Chondrocyte (in vitro differentiated cells): ENCODE measurements at regions not wholly inside any gene's neighbourhood (a gene's known extent, or its start where the extent isn't known, plus 50 kb on each side); places are given as distances from the start of the nearest gene placed in this dataset.
"Not testable (repeated sequence)": the region's sequence is repeated elsewhere in the genome, so short reads cannot be mapped to it uniquely, and the experiment has no call there.

Experiments
- DNase-seq: peaks from one replicate; pipeline ENCODE4 v3.0.0; 2021; ENCODE audit warnings: mixed read lengths, low spot score
- H3K27ac Mint-ChIP-seq: one replicate; pipeline ENCODE4 v1.8.0; 2021; ENCODE audit warnings: mild to moderate bottlenecking, moderate library complexity, mixed read lengths; ENCODE audit not compliant: unreplicated experiment
- H3K27me3 Mint-ChIP-seq: 2 replicates; pipeline ENCODE4 v1.8.0; 2021; ENCODE audit warnings: low read depth, mixed read lengths
- H3K36me3 Mint-ChIP-seq: 2 replicates; pipeline ENCODE4 v1.8.0; 2021; ENCODE audit warnings: low read depth, mixed read lengths
- H3K4me1 Mint-ChIP-seq: 2 replicates; pipeline ENCODE4 v1.8.0; 2021; ENCODE audit warnings: low read depth, mild to moderate bottlenecking, mixed read lengths
- H3K4me3 Mint-ChIP-seq: one replicate; pipeline ENCODE4 v1.8.0; 2021; ENCODE audit warnings: mild to moderate bottlenecking, moderate library complexity, mixed read lengths; ENCODE audit not compliant: unreplicated experiment
- H3K9me3 Mint-ChIP-seq: 2 replicates; pipeline ENCODE4 v1.8.0; 2021; ENCODE audit warnings: low read depth, mixed read lengths
- CTCF ChIP-seq: fragments of 200-600 bp; sonication (generic); IDR thresholded peaks from 2 replicates; pipeline ENCODE4 v1.5.0; 2021; ENCODE audit warnings: antibody characterized with exemption, mild to moderate bottlenecking, moderate library complexity

- H3K27ac Mint-ChIP-seq, H3K36me3 Mint-ChIP-seq: not testable (repeated sequence)
- H3K27me3 Mint-ChIP-seq, result peaks cover 17% of the 10 kb centered on the region
Observed at GRCh38 chr12:131623404-131624368, 87.2 kb upstream of the SFSWAP start.

GRCh38 chr12:131624369-131624739 is 86.5 kb upstream of the SFSWAP start:
- Mint-ChIP-seq H3K4me1 (peaks cover 12% of the 10 kb centered on the region), H3K27me3 (peaks cover 16% of the 10 kb centered on the region)
- H3K9me3 Mint-ChIP-seq, H3K27ac Mint-ChIP-seq, DNase-seq, H3K4me3 Mint-ChIP-seq, H3K36me3 Mint-ChIP-seq: not testable (repeated sequence)

More at GRCh38 chr12:131623404-131624368, 87.2 kb upstream of the SFSWAP start:
- H3K4me1 Mint-ChIP-seq, result peaks cover 12% of the 10 kb centered on the region
- H3K4me3 Mint-ChIP-seq, DNase-seq, H3K9me3 Mint-ChIP-seq: not testable (repeated sequence)
- TF ChIP-seq CTCF, result peak; percentile 29

- not testable (repeated sequence) for H3K4me3 Mint-ChIP-seq, H3K36me3 Mint-ChIP-seq, DNase-seq, H3K9me3 Mint-ChIP-seq, H3K27ac Mint-ChIP-seq
- Mint-ChIP-seq H3K27me3 (peaks cover 14% of the 10 kb centered on the region), H3K4me1 (peaks cover 12% of the 10 kb centered on the region)
Observed at GRCh38 chr12:131624756-131625501, 86.0 kb upstream of the SFSWAP start.

DNA sequence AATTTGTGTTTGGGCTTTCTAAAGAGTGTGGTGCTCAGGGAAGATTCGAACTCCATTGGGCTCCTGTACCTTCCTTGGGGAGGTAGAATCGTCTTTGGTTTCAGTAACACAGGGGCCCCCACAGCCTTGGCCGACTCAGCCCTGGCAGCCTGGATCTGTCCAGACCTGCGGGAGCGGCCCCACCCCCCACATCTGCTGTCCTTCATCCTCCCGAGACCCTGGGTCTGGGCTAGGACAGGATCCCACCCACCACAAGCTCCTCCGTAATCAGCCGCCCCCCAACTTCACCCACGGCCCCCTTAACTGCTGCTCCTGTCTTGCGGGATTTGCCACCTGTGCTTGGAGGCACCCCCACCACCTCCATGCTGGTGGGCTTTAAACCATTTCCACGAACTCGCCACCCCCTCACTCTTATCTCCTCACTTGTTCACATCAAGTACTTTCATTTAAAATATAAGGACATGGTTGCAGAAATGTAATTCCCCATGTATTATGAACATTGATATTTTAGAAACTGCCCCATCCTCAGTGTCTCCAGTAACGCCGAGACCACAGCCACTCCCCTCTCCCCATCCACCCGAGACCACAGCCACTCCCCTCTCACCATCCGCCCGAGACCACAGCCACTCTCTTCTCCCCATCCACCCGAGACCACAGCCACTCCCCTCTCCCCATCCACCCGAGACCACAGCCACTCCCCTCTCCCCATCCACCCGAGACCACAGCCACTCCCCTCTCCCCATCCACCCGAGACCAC is 84.7 kb upstream of the SFSWAP start:
- not testable (repeated sequence) for H3K27ac Mint-ChIP-seq, H3K4me3 Mint-ChIP-seq, H3K36me3 Mint-ChIP-seq, H3K9me3 Mint-ChIP-seq, DNase-seq
- peaks cover 12% of the 10 kb centered on the region for H3K4me1 Mint-ChIP-seq
- peaks cover 14% of the 10 kb centered on the region for H3K27me3 Mint-ChIP-seq

GRCh38 chr12:131627151-131628022 is 83.5 kb upstream of the SFSWAP start:
- not testable (repeated sequence) for DNase-seq, H3K9me3 Mint-ChIP-seq, H3K27ac Mint-ChIP-seq, H3K36me3 Mint-ChIP-seq, H3K4me3 Mint-ChIP-seq
- H3K27me3 Mint-ChIP-seq, result peaks cover 11% of the 10 kb centered on the region
- peaks cover 12% of the 10 kb centered on the region for H3K4me1 Mint-ChIP-seq

DNA sequence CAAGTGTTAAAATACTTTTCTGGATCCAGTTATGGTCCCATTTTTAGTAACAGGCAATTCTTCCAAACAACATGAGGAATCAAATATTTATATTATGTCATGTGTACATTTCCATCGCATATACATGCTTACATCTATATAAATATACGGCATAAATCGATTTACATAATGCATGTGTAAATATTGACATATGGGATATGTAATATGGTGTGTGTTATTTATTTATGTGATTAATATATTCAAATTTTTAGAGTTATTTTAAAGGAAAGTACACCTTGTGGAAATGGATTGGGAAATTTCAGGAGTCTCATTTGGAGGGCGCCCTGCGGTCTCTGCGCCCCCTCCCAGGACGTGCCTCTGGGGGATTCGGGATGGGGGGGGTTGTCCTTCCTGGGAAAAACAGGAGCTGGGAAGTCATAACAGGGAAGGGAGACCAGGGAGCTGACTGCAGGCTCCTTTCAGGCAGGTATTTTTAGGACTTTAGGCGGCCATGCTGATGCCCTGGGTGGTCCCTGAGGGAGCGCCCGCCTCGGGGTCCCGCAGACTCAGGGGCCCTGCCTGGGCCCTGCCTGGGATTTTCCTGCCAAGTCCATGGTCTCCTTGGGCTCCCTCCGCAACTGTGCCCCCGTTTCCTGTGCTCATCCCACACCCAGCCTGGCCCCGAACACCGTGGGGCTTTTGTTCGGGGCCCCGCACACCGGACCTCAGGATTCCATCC is 82.7 kb upstream of the SFSWAP start:
- TF ChIP-seq CTCF, result no peak
- Mint-ChIP-seq H3K4me1 (peaks cover 12% of the 10 kb centered on the region), H3K36me3 (no peaks in the 10 kb centered on the region), H3K9me3 (no peaks in the 10 kb centered on the region), H3K27me3 (peaks cover 13% of the 10 kb centered on the region), H3K4me3 (no peak overlapping the region), H3K27ac (no peak overlapping the region)
- DNase-seq, result no peak
